ENCODE measurements at regions not wholly inside any gene's neighbourhood (a gene's known extent, or its start where the extent isn't known, plus 50 kb on each side); places are given as distances from the start of the nearest gene placed in this dataset.
"Not testable (repeated sequence)": the region's sequence is repeated elsewhere in the genome, so short reads cannot be mapped to it uniquely, and the experiment has no call there.

DNA sequence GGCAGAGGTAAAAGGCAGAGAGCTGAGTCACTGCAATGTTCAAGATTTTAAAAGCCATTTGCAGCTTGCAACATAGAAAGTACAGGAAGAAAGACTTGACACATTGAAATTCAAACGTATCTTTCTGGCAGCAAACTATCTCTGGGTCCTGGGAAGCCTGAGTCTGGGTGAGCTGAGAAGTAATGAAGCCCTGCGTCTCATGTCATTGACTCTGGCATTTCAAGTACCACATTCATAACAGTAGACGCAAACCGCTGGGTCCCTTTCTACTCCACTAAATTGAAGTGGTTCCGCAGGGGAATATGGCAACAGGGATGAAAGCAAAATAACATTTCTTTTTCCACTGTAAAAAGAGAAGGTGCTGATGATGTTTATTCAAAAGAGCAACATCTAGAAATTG is 694.3 kb downstream of the BRINP1 start:
- no peak for DNase-seq

DNA sequence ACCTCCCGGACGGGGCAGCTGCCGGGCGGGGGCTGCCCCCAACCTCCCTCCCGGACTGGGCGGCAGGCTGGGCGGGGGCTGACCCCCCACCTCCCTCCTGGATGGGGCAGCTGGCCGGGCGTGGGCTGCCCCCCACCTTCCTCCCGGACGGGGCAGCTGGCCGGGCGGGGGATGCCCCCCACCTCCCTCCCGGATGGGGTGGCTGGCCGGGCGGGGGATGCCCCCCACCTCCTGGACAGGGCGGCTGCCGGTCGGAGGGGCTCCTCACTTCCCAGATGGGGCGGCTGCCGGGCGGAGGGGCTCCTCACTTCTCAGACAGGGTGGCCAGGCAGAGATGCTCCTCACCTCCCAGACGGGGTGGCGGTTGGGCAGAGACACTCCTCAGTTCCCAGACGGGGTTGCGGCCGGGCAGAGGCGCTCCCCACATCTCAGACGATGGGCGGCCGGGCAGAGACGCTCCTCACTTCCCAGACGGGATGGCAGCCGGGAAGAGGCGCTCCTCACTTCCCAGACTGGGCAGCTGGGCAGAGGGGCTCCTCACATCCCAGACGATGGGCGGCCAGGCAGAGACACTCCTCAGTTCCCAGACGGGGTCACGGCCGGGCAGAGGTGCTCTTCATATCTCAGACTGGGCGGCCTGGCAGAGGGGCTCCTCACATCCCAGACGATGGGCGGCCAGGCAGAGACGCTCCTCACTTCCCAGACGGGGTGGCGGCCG is 691.1 kb downstream of the BRINP1 start:
- DNase-seq, result not testable (repeated sequence)

DNA sequence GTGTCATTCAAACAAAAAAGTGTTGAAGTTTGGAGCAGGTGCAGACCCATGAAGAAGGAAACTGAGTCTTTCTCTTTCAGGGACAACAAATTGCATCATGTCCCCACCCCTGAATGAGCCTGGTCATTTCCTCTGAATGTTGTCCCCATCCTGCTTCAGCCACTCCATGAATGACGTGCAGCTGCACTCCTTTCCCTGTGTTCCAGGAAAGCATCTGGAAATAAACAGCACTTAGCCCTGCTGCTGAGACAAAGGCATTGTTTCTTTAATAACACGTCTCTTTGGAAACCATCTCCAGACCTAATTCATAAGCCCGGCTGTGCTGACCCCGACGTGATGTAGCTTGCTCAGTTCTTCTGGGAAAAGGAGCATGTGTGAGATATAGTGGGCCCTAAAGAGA is 682.3 kb downstream of the BRINP1 start:
- DNase-seq, result peak; percentile 42

DNA sequence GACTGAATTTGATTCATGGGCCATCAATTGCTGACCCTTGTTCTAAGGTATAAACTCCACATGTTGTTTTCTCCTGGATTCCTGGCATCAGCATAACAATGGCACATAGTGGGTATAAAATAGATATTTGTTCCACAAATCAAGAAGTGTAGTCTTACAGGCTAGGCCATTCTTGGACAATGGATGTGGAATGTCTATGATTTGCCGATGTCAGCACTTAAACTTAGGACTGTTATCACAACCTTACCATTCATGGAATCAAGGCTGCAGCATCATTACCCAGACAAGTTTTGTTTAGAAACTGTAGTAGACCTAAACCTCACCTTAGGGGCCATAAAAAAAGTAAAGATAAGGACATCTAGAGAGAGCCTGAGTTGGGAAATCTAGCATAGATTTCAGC is 680.0 kb downstream of the BRINP1 start:
- no peak for DNase-seq

DNA sequence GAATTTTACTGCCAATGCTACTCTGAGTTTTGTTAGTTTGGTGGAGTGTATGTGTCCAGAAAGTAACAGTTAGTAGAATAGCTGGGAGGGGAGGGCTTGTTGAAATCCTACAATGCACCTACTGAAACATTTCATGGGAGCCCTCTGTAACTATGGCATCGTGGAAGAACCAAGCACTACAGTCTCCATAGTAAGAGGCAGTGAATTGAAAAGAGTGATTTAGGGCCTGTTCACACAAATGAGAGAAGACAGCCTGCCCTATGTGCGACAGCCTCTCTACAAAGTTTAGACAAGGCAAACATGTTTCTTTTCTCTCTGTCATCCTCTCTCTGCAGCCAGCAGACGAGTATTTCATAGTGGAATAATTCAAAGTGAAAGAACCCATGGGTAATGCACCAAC is 676.6 kb downstream of the BRINP1 start:
- DNase-seq, result no peak

DNA sequence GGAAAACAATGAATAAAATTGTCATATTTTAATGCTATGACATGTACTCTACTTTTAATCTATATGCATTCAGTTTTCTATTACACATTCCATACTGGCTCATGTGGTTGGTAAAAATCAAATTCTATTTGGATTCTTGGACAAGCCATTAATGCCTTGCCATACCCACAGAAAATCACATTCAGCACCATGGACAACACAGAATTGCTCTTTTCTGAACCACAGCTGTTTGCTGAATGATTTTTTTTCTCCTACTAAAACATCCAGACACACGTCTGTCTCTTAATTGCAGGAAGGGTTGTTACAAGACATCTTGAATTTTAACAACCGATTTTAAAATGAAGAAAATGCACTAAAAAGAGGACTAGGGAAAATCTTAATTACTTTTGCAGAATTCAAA is 675.6 kb downstream of the BRINP1 start:
- DNase-seq, result no peak

DNA sequence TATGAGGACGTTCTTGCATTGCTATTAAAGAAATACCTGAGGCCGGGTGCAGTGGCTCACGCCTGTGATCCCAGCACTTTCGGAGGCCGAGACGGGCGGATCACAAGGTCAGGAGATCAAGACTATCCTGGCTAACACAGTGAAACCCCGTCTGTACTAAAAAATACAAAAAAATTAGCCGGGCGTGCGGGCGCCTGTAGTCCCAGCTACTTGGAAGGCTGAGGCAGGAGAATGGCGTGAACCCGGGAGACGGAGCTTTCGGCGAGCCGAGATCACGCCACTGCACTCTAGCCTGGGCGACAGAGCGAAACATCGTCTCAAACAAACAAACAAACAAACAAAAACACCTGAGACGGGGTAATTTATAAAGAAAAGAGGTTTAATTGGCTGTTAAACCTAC is 674.0 kb downstream of the BRINP1 start:
- DNase-seq, result not testable (repeated sequence)

DNA sequence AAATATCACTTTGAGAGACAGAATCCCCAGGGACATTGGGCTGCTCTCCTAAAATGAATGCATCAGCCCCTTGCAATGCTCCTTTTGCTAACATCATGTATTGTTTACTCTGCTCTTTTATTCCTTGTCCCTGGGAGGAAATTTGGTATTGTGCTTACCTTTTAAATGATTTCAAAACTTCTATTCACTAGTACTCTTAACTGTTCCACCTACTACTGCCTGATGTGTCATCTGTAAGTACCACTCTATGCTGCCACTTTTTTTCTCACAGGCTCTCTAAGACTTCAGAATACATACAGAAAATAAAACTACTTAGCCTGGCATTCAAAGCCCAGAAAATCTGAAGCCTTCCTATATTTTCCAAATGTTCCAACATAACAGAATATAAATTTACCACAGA is 667.2 kb downstream of the BRINP1 start:
- DNase-seq, result no peak

DNA sequence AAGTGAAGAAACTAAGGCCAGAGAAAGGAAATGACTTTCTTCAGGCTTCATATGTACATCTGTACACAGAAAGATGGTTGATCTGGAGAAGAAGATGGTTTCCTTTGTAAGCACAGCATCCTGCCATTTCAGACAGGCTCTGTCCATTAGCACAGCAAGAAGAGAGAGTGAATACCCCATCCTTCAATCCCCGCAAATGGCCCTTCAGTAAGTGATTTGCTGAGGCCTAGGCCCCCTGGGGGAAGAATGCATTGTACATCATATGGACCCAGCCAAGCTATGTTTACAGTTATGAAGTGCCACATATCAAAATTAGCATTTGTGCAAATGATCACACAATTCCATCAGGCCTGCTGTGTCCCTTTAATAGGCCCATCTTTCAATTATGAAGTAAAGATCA is 657.4 kb downstream of the BRINP1 start:
- no peak for DNase-seq

DNA sequence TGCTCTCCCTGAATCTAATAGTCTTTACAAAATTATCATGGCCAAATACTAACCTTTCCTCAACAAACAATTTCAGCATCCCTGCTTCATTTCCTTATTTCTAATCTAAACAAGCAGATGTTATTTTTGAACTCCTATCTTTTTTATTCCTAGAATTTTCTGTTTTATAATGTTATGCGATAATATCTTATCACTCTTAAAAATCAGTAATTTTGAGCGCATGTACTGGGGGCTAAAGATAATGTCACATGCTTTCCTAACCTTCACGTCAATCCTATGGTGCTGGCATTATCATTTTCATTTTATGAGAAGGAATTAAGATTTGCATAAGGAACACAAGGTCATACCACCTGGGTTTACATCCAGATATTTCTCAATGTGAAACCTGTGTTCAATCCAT is 648.0 kb downstream of the BRINP1 start:
- no peak for DNase-seq

DNA sequence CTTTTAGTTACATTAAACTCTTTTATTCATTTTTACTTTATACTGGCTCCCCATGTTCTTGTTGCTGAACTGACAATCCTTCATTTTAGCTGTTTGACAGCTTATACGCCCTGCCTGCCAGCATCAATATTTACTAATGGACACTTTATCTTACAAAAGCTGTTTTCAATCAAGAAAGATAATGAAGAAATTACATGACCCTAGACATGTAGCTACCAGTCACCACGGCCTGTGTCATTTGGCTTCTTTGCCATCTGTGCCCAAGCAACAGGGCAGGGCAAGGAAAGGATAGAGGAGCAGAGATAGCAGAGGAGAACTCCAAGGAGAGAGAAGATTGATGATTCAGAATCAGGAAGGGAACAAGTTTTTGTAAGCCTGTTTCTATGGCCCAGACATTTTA is 647.3 kb downstream of the BRINP1 start:
- DNase-seq, result no peak

DNA sequence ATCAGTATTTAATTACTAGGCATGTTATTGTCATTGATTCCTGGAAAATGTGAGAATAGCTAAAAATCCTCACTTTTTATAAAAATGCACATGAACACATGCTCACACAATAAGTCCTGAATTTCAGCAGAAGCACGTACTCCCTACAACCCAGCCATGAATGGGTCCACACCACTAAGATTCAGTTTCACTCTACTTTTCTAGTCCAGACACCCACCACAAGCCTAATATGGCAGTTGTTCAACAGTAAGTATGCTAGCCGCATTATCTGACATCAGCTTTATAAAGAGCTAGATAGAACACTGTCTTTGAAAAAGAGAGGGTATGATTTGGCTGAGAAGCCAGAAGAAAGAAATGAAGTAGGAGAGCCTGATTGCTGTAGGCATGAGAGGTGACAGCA is 639.3 kb downstream of the BRINP1 start:
- DNase-seq, result no peak

DNA sequence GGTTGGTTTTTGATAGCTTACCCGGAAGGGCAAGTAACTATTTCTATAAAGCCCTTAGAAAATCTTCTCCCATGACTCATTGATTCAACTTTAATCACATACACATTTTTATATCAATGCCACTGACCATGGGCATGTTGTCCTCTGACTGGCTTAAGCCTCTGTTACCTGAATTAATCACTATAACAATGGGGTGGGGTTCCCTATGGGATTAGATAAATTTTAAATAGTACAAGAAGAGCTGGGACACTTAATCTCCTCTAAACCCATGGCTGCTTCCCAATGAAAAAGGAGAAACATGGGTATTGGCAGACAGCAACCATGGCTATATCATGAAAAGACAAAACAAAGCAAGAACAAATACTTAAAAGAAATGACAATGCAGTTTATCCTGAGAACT is 636.2 kb downstream of the BRINP1 start:
- DNase-seq, result no peak

DNA sequence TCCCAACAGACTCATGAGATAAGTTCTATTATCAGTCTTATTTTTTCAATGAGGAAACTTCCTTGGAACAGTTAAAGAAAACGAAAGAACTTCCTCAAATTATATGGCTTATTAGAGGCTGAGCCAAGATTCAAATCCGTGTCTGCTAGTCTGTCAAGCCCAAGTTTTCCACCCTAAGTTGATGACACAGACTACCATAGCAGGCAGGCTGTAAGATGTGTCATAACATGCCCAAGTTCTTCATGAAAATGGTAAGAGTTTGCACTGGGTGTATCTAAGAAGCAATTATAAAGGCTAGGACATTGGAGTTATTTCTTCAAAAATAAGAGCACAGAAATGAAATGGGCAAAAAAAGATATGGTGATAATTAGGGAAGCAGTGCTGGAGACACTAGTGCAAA is 634.5 kb downstream of the BRINP1 start:
- DNase-seq, result no peak

DNA sequence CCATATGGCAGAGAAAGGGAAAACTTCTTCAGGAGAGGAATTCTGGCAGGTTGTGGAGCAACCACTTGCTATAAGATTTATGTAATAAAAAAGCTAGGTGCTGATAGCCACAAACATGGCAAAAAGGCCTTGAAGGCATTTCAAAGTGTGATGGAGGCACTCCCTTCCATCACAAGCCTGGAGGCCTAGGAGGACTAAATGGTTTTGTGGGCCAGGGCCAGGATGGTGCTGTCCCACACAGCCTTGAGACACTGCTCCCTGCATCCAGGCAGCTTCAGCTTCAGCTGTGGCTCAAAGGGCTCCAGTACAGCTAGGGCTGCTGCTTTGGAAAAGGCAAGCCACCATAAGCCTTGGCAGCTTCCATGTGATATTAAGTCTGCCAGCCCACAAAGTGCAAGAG is 632.8 kb downstream of the BRINP1 start:
- DNase-seq, result no peak

DNA sequence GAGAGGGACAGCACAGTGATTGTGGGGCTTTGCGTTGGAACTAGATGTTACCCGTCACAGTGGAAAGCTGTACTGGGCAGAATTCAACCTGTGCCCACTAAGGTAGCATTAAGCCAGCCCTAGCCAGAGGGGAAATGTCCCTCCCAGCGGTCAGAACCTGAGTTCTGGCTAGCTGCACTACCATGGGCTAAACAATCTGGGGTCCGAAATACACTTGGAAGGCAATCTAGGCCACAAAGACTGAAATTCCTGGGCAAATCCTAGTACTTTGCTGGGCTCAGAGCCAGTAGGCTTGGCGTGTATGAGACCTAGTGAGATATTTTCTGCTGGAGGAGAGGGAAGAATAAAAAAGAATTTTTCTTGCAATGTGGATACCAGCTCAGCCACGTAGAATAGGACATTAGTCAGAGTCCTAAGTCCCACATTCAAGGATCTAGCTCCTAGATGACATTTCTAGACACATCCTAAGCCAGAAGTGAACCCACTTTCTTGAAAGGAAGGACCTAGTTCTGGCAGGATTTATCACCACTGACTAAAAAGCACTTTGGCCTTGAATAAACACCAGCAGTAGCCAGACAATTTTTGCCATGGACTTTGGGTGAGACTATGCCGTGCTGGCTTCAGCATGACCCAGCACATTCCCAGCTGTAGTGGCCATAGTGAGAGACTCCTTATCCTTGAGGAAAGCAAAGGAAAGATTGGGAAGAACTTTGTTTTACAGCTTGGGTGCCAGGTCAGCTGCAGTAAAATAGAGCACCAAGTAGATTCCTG is 618.0 kb downstream of the BRINP1 start:
- no peak for DNase-seq

DNA sequence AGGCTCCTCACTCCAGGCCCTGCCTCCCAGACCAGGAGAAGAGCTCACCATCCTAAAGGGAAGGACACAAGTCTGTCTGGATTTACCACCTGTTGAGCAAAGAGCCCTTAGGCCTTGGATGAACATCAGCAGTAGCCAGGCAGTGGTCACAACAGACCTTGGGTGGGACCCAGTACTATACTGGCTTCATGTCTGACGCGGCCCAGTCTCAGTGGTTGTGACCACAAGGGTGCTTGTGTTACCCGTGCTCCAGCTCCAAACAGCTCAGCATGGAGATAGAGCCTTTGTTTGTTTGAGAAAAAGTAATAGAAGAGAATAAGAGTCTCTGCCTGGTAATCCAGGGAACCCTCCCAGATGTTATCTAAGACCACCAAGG is 617.4 kb downstream of the BRINP1 start:
- DNase-seq, result no peak

DNA sequence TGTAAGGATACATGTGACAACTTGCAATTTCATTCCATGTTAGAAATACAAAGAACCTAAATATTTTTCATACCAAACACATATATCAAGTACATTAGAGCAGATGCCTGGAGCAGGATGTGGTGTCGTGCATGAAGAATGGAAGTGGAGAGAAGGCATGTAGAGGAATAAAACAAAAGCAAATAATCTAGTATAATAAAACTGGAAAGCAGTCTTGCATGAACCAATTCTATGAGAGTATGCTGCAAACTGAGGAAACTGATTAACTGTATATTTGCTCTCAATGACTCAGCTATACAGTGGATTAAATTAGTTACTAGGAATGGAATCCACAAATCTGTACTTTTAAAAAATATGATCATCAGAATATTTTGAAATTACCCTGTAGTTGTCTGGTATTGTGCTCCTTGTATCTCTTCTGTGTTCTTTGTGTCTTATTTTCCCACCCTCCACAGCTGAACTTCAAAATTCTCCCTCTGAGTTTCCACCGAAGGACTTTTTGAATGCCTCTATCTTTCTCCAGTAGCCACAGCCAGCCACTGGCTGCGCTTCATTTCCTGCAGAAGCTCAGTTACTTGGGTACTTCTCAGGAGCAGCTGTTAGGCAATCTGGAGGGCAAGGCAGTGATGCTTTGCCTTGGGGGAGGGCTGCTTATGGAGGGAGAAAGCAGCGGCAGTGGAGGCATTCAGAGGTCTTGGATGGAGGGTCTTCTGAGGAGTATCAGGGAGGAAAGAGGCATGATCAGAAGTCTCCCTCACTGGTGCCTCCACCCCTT is 608.0 kb downstream of the BRINP1 start:
- no peak for DNase-seq

DNA sequence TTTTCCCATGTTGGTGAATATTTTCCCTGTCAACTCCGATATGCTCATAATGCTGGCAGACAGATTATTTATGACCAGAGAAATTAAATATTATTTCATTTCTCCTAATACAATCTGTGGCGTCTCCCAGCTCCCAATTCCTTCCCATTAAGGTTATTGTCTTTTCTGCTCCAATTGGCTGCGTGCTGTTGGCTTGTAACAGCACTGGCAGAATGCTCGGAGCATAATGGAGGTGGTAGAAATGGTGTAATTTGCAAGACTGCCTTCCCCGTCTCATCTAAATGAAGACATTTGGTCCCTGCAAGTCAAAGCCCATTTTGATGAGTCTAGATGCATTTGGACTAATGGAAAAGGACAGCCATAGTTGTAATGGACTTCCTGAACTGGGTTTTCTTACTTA is 601.7 kb downstream of the BRINP1 start:
- DNase-seq, result no peak

DNA sequence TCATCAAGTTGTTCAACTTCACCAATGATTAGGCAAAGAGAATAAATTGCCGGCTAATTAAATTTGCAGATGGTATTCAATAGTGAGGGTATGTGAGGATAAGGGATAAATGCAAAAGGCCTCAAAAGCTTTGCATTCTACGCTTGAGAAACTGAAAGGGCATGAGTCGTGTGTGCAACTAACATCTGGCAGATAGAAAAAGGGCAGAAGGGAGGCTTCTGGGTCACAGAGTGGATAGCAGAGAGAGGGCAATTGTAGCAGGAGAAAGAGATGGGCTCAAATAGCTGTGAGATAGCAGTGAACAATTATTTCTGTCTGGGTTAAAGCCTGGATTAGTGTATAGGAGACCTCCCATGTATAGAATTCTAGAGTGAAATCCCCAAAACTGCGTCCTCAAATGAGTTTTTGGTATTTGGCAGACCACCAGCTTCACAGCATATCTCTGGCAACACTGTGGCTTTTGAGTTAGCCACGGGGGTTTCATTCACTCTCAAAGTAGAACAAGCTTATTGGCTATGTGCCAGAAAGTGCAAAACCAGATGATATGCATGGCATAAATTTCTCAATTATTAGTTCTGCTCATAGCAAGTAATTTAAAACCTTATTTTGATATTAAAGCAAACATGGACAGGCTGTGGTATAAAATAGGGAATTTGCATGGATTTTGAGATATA is 586.3 kb downstream of the BRINP1 start:
- DNase-seq, result no peak

DNA sequence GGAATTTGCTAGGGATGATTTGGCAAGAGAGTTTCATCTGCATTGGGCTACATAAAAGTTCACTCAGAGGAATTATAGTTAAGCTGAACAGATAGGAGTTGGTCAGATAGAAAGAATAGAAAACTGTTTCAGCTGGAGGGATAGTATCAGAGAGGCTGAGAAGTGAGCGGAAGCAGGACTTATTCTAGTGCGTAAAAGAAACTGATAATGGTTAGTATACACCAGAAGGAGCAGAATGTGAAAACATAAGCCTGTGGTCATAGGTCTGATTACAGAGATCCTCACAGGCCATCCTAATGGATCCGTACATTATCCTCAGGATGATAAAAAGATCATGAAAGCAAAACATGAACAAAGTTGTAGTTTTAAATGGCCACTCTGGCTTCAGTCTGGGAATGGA is 585.2 kb downstream of the BRINP1 start:
- no peak for DNase-seq

DNA sequence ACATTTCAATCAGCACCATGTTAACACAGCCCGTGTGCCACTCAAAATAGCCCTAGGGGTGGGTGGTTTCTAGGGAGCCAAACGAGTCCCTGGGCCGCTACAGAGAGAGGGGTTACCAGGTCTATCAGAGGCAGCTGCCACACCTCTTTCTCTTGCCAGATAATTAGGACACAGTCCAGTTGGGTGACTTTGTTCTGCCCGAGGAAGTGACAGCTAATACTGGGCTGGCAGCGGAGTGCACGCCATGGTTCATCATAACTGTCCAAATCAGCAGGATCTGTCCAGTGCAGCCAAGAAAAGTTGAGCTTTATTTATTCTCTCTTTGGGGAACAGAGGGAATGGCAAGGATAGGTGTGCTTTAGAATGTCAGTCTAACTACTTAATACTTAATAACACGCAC is 583.8 kb downstream of the BRINP1 start:
- DNase-seq, result no peak

DNA sequence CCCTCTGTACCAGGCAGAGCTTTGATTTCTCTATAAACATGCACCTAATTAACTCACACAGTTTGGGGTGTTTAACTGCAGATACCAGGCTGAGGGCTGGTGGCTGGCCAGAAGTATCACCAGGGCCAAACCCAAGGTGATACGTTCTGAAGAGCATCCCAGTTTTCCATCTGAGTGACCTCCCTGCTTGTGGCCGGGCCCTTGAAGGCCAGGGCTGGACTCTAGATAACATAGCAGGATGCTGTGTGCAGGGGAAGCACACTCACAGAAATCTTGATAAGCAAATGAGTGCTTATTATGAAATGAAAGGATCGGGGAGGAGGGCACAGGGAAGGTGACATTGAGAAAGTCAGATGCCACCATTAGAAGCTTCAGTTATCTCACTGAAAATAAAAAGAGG is 582.4 kb downstream of the BRINP1 start:
- no peak for DNase-seq

Data from NCI-H1436 treated with DMSO at 0.1 percent for 48 hours (cell line).